H1 (cell line): ENCODE measurements at regions not wholly inside any gene's neighbourhood (a gene's known extent, or its start where the extent isn't known, plus 50 kb on each side); places are given as distances from the start of the nearest gene placed in this dataset.

ENCODE experiments used
- CTCF ChIA-PET: fragments of 300-600 bp; sonication (Branson Sonifier 250); formaldehyde crosslinking; loops from one replicate; lab custom pipeline; 2021; ENCODE audit not compliant: partially characterized antibody; lab: Charles Lee
- POLR2A ChIA-PET: fragments of 300-600 bp; sonication (Branson Sonifier 250); formaldehyde crosslinking; loops from one replicate; lab custom pipeline; 2021; ENCODE audit warnings: inconsistent platforms; ENCODE audit not compliant: partially characterized antibody; lab: Charles Lee
- DNase-seq, 2 experiments: peaks; one replicate each; pipeline versions ENCODE4 v3.0.0 to v3.0.0-alpha.2; 2010 to 2022; ENCODE audit warnings: low spot score in 2 of 2, low read depth in 1 of 2, mixed read lengths in 1 of 2
- FAIRE-seq: peaks from 2 replicates; lab custom pipeline; 2011; peaks lifted over from hg19 to GRCh38; lab: Jason Lieb, UNC
- H2AFZ ChIP-seq: 2 replicates; pipeline ENCODE4 v1.8.1; 2012; ENCODE audit warnings: low read length, inconsistent platforms
- H2AK5ac ChIP-seq: 2 replicates; pipeline ENCODE4 v1.6.1; 2013; ENCODE audit warnings: low read depth, low read length
- H2BK120ac ChIP-seq: replicated peaks from 2 replicates; pipeline ENCODE3; 2013; ENCODE audit warnings: low read depth, low read length, inconsistent platforms
- H2BK12ac ChIP-seq: 2 replicates; pipeline ENCODE4 v1.6.1; 2013; ENCODE audit warnings: low read depth, low read length
- H2BK15ac ChIP-seq: 2 replicates; pipeline ENCODE4 v1.6.1; 2013; ENCODE audit warnings: low read length
- H2BK20ac ChIP-seq: 2 replicates; pipeline ENCODE4 v1.6.1; 2013; ENCODE audit warnings: low read length
- H2BK5ac ChIP-seq: 2 replicates; pipeline ENCODE4 v1.6.1; 2013; ENCODE audit warnings: low read depth, low read length
- H3K14ac ChIP-seq: 2 replicates; pipeline ENCODE4 v1.6.1; 2013; ENCODE audit warnings: inconsistent platforms; ENCODE audit not compliant: insufficient read length
- H3K18ac ChIP-seq: 2 replicates; pipeline ENCODE4 v1.6.1; 2013; ENCODE audit warnings: low read length; ENCODE audit errors: extremely low read depth
- H3K23ac ChIP-seq: 2 replicates; pipeline ENCODE4 v1.6.1; 2013; ENCODE audit warnings: inconsistent platforms; ENCODE audit not compliant: insufficient read length
- H3K23me2 ChIP-seq: 2 replicates; pipeline ENCODE4 v1.6.1; 2013; ENCODE audit warnings: low read depth, low read length
- H3K27ac ChIP-seq: 2 replicates; pipeline ENCODE4 v1.6.1; 2011; ENCODE audit warnings: low read depth, low read length, inconsistent platforms
- H3K27me3 ChIP-seq, 4 experiments: replicated peaks in 1 of 4; 1 replicate in 1 of 4; 2 replicates in 3 of 4; pipeline versions ENCODE4 v1.6.1 to v1.8.1; 2011 to 2013; ENCODE audit warnings: low read length in 3 of 4, mild to moderate bottlenecking in 3 of 4, inconsistent platforms in 2 of 4, mixed read lengths in 2 of 4, moderate library complexity in 1 of 4; ENCODE audit not compliant: control insufficient read depth in 3 of 4, insufficient read depth in 3 of 4; ENCODE audit errors: extremely low read depth in 1 of 4
- H3K36me3 ChIP-seq, 4 experiments: 2 replicates each; pipeline versions ENCODE4 v1.6.1 to v1.8.1; 2011 to 2013; ENCODE audit warnings: mild to moderate bottlenecking in 4 of 4, low read length in 3 of 4, moderate library complexity in 2 of 4, control low read depth in 1 of 4, inconsistent platforms in 1 of 4; ENCODE audit not compliant: insufficient read depth in 4 of 4, control insufficient read depth in 2 of 4
- H3K4ac ChIP-seq: replicated peaks from 2 replicates; pipeline ENCODE3; 2013; ENCODE audit warnings: low read length, low read depth, mixed read lengths, inconsistent platforms; ENCODE audit not compliant: insufficient read length
- H3K4me1 ChIP-seq, 4 experiments: replicated peaks in 1 of 4; 1 replicate in 1 of 4; 2 replicates in 3 of 4; pipeline versions ENCODE4 v1.6.1 to v1.8.1; 2011 to 2013; ENCODE audit warnings: low read length in 3 of 4, inconsistent platforms in 2 of 4, mixed read lengths in 1 of 4; ENCODE audit not compliant: insufficient read depth in 4 of 4, control insufficient read depth in 3 of 4
- H3K4me2 ChIP-seq, 2 experiments: 2 replicates each; pipeline versions ENCODE4 v1.6.1 to v1.8.1; 2011 to 2013; ENCODE audit warnings: low read depth in 2 of 2, low read length in 2 of 2, control low read depth in 1 of 2, inconsistent platforms in 1 of 2, mild to moderate bottlenecking in 1 of 2; ENCODE audit not compliant: insufficient read depth in 1 of 2
- H3K4me3 ChIP-seq, 4 experiments: fragments of 200-600, 300-600 bp in 1 of 4; sonication (generic), shearing (Covaris generic), sonication (Bioruptor Twin) in 1 of 4; 2 replicates each; pipeline versions ENCODE4 v1.5.1 to v1.8.1; 2011 to 2016; ENCODE audit warnings: low read length in 4 of 4, low read depth in 3 of 4, control low read depth in 2 of 4, inconsistent platforms in 2 of 4, mild to moderate bottlenecking in 2 of 4, mixed read lengths in 1 of 4, moderate library complexity in 1 of 4; ENCODE audit not compliant: insufficient read depth in 2 of 4; ENCODE audit errors: extremely low read depth in 1 of 4
- H3K56ac ChIP-seq: replicated peaks from 2 replicates; pipeline ENCODE3; 2013; ENCODE audit warnings: low read depth, mild to moderate bottlenecking, mixed read lengths, low read length, inconsistent platforms; ENCODE audit not compliant: insufficient read length
- H3K79me1 ChIP-seq: 2 replicates; pipeline ENCODE4 v1.6.1; 2013; ENCODE audit warnings: low read depth, low read length, control low read depth
- H3K79me2 ChIP-seq, 2 experiments: 2 replicates each; pipeline versions ENCODE4 v1.6.1 to v1.8.1; 2012 to 2013; ENCODE audit warnings: low read length in 2 of 2, mild to moderate bottlenecking in 2 of 2, inconsistent platforms in 1 of 2; ENCODE audit not compliant: insufficient read depth in 2 of 2, control insufficient read depth in 1 of 2
- H3K9ac ChIP-seq, 4 experiments: replicated peaks in 1 of 4; 1 replicate in 1 of 4; 2 replicates in 3 of 4; pipeline versions ENCODE4 v1.6.1 to v1.8.1; 2011 to 2013; ENCODE audit warnings: low read depth in 3 of 4, low read length in 3 of 4, control low read depth in 2 of 4, mild to moderate bottlenecking in 2 of 4, moderate library complexity in 2 of 4, inconsistent platforms in 1 of 4; ENCODE audit errors: extremely low read depth in 1 of 4
- H3K9me3 ChIP-seq, 2 experiments: 2 replicates each; pipeline versions ENCODE4 v1.6.1 to v1.8.1; 2012 to 2013; ENCODE audit warnings: mild to moderate bottlenecking in 2 of 2, moderate library complexity in 2 of 2, control low read depth in 1 of 2, inconsistent platforms in 1 of 2, low read depth in 1 of 2, low read length in 1 of 2, mixed read lengths in 1 of 2; ENCODE audit not compliant: insufficient read depth in 2 of 2
- H4K20me1 ChIP-seq, 2 experiments: replicated peaks in 1 of 2; 2 replicates each; pipeline versions ENCODE3 to v1.8.1; 2011 to 2013; ENCODE audit warnings: inconsistent platforms in 2 of 2, low read length in 2 of 2, mild to moderate bottlenecking in 1 of 2; ENCODE audit not compliant: insufficient read depth in 2 of 2, control insufficient read depth in 1 of 2
- H4K5ac ChIP-seq: 2 replicates; pipeline ENCODE4 v1.6.1; 2013; ENCODE audit warnings: low read length, low read depth, mixed read lengths, inconsistent platforms; ENCODE audit not compliant: insufficient read length
- H4K8ac ChIP-seq: 2 replicates; pipeline ENCODE4 v1.8.0; 2013; ENCODE audit warnings: mild to moderate bottlenecking, moderate library complexity, low read length, inconsistent platforms; ENCODE audit not compliant: insufficient read depth; ENCODE audit errors: extremely low read depth
- H4K91ac ChIP-seq: replicated peaks from 2 replicates; pipeline ENCODE3; 2013; ENCODE audit warnings: low read length, mixed read lengths, inconsistent platforms; ENCODE audit not compliant: insufficient read length
- CHD1 ChIP-seq: IDR thresholded peaks from 2 replicates; pipeline ENCODE4 v1.6.1; 2012; ENCODE audit warnings: low read depth, low read length, improper control_type of control experiment
- CHD2 ChIP-seq: IDR thresholded peaks from 2 replicates; pipeline ENCODE4 v1.6.1; 2012; ENCODE audit warnings: low read length, improper control_type of control experiment
- JUN ChIP-seq: IDR thresholded peaks from 2 replicates; pipeline ENCODE4 v1.6.1; 2011; ENCODE audit warnings: low read depth, mild to moderate bottlenecking, improper control_type of control experiment, low read length
- RXRA ChIP-seq: IDR thresholded peaks from 2 replicates; pipeline ENCODE4 v1.6.1; 2011; ENCODE audit warnings: low read depth, mild to moderate bottlenecking, low read length, moderate library complexity; ENCODE audit not compliant: insufficient read depth
- SIX5 ChIP-seq: IDR thresholded peaks from 2 replicates; pipeline ENCODE4 v1.6.1; 2011; ENCODE audit warnings: mild to moderate bottlenecking, low read depth, low read length
- USF2 ChIP-seq: IDR thresholded peaks from 2 replicates; pipeline ENCODE4 v1.6.1; 2011; ENCODE audit warnings: low read length, improper control_type of control experiment

GRCh38 chr11:13899603-13900002, 62.9 kb upstream of the SPON1 start:
- DNase-seq (no peak), FAIRE-seq (no peak)
- H3K4me2 ChIP-seq, result no peak overlapping the region
- H2BK15ac ChIP-seq, result no peak overlapping the region
- H3K56ac ChIP-seq, result no peak overlapping the region
- no peaks in the 10 kb centered on the region for H3K23me2 ChIP-seq
- no peak overlapping the region for H2AFZ ChIP-seq
- H3K9me3 ChIP-seq, result no peaks in the 10 kb centered on the region
- no peaks in the 10 kb centered on the region for H3K4me1 ChIP-seq
- no peaks in the 10 kb centered on the region for H4K20me1 ChIP-seq
- no peak overlapping the region for H3K18ac ChIP-seq
- TF ChIP-seq CHD2 (no peak), CHD1 (no peak), USF2 (no peak), RXRA (no peak), SIX5 (no peak), JUN (no peak)
- POLR2A ChIA-PET, result no interaction called here
- no peaks in the 10 kb centered on the region for H3K79me1 ChIP-seq
- no peak overlapping the region for H2BK20ac ChIP-seq
- no peak overlapping the region for H3K4me3 ChIP-seq
- no peak overlapping the region for H4K5ac ChIP-seq
- CTCF ChIA-PET, result interaction anchor here (0.6 to 1.4 kb wide), 3 partner anchors 11 to 72 kb away, joined by 3 read pairs; no protein-coding TSS in a partner anchor
- H3K27me3 ChIP-seq, result no peaks in the 10 kb centered on the region
- no peak overlapping the region for H4K91ac ChIP-seq
- H3K27ac ChIP-seq, result no peak overlapping the region
- no peak overlapping the region for H2BK5ac ChIP-seq
- H2BK120ac ChIP-seq, result no peak overlapping the region
- H3K14ac ChIP-seq, result no peak overlapping the region
- H3K23ac ChIP-seq, result no peak overlapping the region
- H3K9ac ChIP-seq, result no peak overlapping the region
- no peak overlapping the region for H3K4ac ChIP-seq
- no peak overlapping the region for H4K8ac ChIP-seq
- no peak overlapping the region for H2BK12ac ChIP-seq
- H3K36me3 ChIP-seq, result no peaks in the 10 kb centered on the region
- H3K79me2 ChIP-seq, result no peaks in the 10 kb centered on the region
- no peak overlapping the region for H2AK5ac ChIP-seq
